ENCODE measurements at regions not wholly inside any gene's neighbourhood (a gene's known extent, or its start where the extent isn't known, plus 50 kb on each side); places are given as distances from the start of the nearest gene placed in this dataset.

DNA sequence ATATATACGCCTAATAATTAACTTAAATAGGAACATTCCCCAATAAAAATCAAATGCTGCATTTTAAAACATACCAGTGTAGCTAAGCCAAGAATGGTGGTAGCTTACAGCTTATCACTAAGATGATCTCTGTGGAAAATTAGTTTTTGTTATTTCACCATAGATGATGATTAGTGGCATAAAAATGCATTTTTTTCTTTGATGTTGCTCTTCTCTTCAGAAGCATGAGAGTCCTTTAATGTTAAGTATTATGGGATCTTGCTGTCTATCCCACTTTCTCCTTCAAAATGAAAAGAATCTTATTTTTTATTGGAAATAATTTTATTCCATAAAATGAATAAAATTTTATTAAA, 731.0 kb downstream of the SLITRK1 start:
- Histone ChIP-seq H3K4me3 (no peak overlapping the region), H3K9me3 (replicated peaks in 1 of 3) (no peaks in the 10 kb centered on the region), H3K4me1 (replicated peaks in 1 of 2) (no peaks in the 10 kb centered on the region), H3K27me3 (no peaks in the 10 kb centered on the region), H3K27ac (no peak overlapping the region), H3K36me3 (replicated peaks in 1 of 2) (no peaks in the 10 kb centered on the region)
- intact Hi-C loops (cut with DNase I) = no loop called here
- TF ChIP-seq, protein P1, sequence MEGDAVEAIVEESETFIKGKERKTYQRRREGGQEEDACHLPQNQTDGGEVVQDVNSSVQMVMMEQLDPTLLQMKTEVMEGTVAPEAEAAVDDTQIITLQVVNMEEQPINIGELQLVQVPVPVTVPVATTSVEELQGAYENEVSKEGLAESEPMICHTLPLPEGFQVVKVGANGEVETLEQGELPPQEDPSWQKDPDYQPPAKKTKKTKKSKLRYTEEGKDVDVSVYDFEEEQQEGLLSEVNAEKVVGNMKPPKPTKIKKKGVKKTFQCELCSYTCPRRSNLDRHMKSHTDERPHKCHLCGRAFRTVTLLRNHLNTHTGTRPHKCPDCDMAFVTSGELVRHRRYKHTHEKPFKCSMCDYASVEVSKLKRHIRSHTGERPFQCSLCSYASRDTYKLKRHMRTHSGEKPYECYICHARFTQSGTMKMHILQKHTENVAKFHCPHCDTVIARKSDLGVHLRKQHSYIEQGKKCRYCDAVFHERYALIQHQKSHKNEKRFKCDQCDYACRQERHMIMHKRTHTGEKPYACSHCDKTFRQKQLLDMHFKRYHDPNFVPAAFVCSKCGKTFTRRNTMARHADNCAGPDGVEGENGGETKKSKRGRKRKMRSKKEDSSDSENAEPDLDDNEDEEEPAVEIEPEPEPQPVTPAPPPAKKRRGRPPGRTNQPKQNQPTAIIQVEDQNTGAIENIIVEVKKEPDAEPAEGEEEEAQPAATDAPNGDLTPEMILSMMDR (IDR thresholded peaks at IDR 0.05) = no peak
- no peak for TF ChIP-seq POLR2A (IDR thresholded peaks at IDR 0.05)
- WGBS, 4 donors = 88 to 97% (median 91%) methylated on average over 1 of the region's 1 CpG
- DNase-seq = no peak

DNA sequence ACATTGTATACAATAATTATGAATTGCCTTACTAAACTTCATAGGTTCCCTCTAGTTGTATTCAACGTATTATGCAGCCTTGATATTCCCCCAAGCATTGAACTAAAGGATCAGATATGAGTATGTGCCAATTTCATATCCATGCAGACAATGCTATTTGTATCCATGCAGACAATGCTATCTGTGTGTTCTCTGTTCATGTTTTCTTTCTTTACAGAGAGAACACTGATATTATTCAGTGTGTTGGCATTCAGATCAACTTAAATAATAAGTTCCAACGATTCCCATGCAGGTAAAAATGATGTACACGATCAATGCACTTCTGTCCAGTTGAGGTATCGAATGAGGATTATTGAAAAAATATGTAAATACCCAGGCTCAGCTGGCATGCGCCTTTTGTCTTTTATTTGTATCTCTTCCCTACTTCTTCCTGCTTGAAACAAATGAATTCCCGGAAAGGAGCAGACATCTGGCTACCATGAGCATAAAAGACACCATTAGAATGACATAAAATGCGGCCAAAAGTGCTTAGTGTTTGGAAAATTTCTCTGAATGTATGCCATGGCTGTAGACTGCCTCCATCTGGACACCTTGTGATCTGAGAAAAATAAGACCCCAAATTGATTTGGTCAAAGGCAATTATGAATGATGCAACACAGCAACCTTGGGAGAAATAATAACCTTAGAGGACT, 731.5 kb downstream of the SLITRK1 start:
- no peak overlapping the region for H3K27ac ChIP-seq
- H3K4me3 ChIP-seq = no peak overlapping the region
- no peaks in the 10 kb centered on the region for H3K36me3 ChIP-seq (replicated peaks in 1 of 2)
- no peaks in the 10 kb centered on the region for H3K27me3 ChIP-seq
- no peak for DNase-seq
- H3K9me3 ChIP-seq (replicated peaks in 1 of 3) = no peaks in the 10 kb centered on the region
- intact Hi-C loops (cut with DNase I) = no loop called here
- TF ChIP-seq POLR2A (IDR thresholded peaks at IDR 0.05) = no peak
- TF ChIP-seq, protein P1 (IDR thresholded peaks at IDR 0.05) = no peak
- H3K4me1 ChIP-seq (replicated peaks in 1 of 2) = no peaks in the 10 kb centered on the region
- WGBS, 4 donors = 81 to 83% (median 82%) methylated on average over 7 of the region's 7 CpGs

DNA sequence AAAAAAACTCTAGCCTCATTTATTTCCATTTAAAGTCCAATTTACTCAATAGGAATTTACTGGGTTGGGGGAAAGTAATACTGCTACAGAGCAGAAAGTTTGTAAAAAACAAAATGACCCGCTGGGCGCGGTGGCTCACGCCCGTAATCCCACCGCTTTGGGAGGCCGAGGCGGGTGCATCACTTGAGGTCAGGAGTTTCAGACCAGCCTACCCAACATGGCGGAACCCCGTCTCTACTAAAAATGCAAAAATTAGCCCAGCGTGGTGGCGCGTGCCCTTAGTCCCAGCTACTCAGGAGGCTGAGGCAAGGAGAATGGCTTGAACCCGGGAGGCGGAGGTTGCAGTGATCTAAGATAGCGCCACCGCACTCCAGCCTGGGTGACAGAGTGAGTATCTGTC, 745.6 kb downstream of the SLITRK1 start:
- Histone ChIP-seq H3K9me3 (replicated peaks in 1 of 3) (peaks cover 0 to 8% (median 0%) of the 10 kb centered on the region in 3 donors), H3K4me3 (no peak overlapping the region), H3K36me3 (replicated peaks in 1 of 2) (no peaks in the 10 kb centered on the region), H3K4me1 (replicated peaks in 1 of 2) (no peaks in the 10 kb centered on the region), H3K27ac (no peak overlapping the region), H3K27me3 (no peaks in the 10 kb centered on the region)
- 89 to 92% (median 90%) methylated on average over 16 to 17 of the region's 17 CpGs for WGBS, 4 donors
- no peak for DNase-seq
- intact Hi-C loops (cut with DNase I) = no loop called here
- TF ChIP-seq, protein P1 (IDR thresholded peaks at IDR 0.05) = no peak
- TF ChIP-seq POLR2A (IDR thresholded peaks at IDR 0.05) = no peak

- Histone ChIP-seq H3K27me3 (no peaks in the 10 kb centered on the region), H3K4me3 (no peak overlapping the region), H3K4me1 (replicated peaks in 1 of 2) (no peaks in the 10 kb centered on the region), H3K36me3 (replicated peaks in 1 of 2) (no peaks in the 10 kb centered on the region), H3K9me3 (replicated peaks in 1 of 3) (no peaks in the 10 kb centered on the region), H3K27ac (no peak overlapping the region)
- 0 to 36% (median 13%) methylated on average over 1 of the region's 1 CpG for WGBS, 4 donors
- DNase-seq = no peak
- TF ChIP-seq POLR2A (IDR thresholded peaks at IDR 0.05) = no peak
- TF ChIP-seq, protein P1 (IDR thresholded peaks at IDR 0.05) = no peak
- intact Hi-C loops (cut with DNase I) = no loop called here
Measured at GRCh38 chr13:83125791-83126190, 756.5 kb downstream of the SLITRK1 start.
